Small intestine (tissue), 7 donors: ENCODE measurements at regions not wholly inside any gene's neighbourhood (a gene's known extent, or its start where the extent isn't known, plus 50 kb on each side); places are given as distances from the start of the nearest gene placed in this dataset.

Experiments used
- DNase-seq, 2 donors: peaks; one replicate each; pipeline versions ENCODE4 v3.0.0 to v3.0.0-alpha.2; 2013
- FAIRE-seq: peaks from 2 replicates; lab custom pipeline; 2012; peaks lifted over from hg19 to GRCh38; lab: Jason Lieb, UNC
- H3K27ac ChIP-seq, 3 donors: one replicate each; pipeline ENCODE4 v1.5.1; 2013; ENCODE audit warnings: low read length in 2 of 3, mild to moderate bottlenecking in 2 of 3, control low read depth in 1 of 3, inconsistent platforms in 1 of 3, low read depth in 1 of 3, moderate library complexity in 1 of 3
- H3K27me3 ChIP-seq, 3 donors: one replicate each; pipeline ENCODE4 v1.6.1; 2013; ENCODE audit warnings: low read length in 3 of 3, inconsistent platforms in 1 of 3; ENCODE audit not compliant: control insufficient read depth in 3 of 3, insufficient read depth in 3 of 3
- H3K36me3 ChIP-seq, 3 donors: one replicate each; pipeline ENCODE4 v1.6.1; 2013; ENCODE audit warnings: low read length in 3 of 3, inconsistent platforms in 1 of 3, low read depth in 1 of 3, mild to moderate bottlenecking in 1 of 3, moderate library complexity in 1 of 3; ENCODE audit not compliant: control insufficient read depth in 3 of 3, insufficient read depth in 2 of 3
- H3K4me1 ChIP-seq, 3 donors: one replicate each; pipeline ENCODE4 v1.6.1; 2013; ENCODE audit warnings: low read length in 2 of 3, inconsistent platforms in 1 of 3, low read depth in 1 of 3, mild to moderate bottlenecking in 1 of 3, moderate library complexity in 1 of 3; ENCODE audit not compliant: control insufficient read depth in 3 of 3, insufficient read depth in 2 of 3
- H3K4me3 ChIP-seq, 3 donors: one replicate each; pipeline ENCODE4 v1.5.1; 2013; ENCODE audit warnings: low read length in 3 of 3, control low read depth in 1 of 3, inconsistent platforms in 1 of 3, low read depth in 1 of 3, mild to moderate bottlenecking in 1 of 3, moderate library complexity in 1 of 3
- H3K9me3 ChIP-seq, 2 donors: one replicate each; pipeline ENCODE4 v1.6.1; 2013; ENCODE audit warnings: low read depth in 1 of 2, low read length in 1 of 2; ENCODE audit not compliant: control insufficient read depth in 2 of 2, insufficient read depth in 1 of 2
- WGBS, 3 donors: extraction: QIAGEN DNeasy Blood & Tissue Kit; methylation state at CpG; one replicate each; pipeline ENCODE4 v1.1.7; 2013; 5-methylcytosine and 5-hydroxymethylcytosine counted together
- donor health status: healthy with polysubstance abuse.
- donor health status: control.
- donor health status: control.
- donor health status: Bipolar disorder and iron deficiency.
- donor health status: healthy.

DNA sequence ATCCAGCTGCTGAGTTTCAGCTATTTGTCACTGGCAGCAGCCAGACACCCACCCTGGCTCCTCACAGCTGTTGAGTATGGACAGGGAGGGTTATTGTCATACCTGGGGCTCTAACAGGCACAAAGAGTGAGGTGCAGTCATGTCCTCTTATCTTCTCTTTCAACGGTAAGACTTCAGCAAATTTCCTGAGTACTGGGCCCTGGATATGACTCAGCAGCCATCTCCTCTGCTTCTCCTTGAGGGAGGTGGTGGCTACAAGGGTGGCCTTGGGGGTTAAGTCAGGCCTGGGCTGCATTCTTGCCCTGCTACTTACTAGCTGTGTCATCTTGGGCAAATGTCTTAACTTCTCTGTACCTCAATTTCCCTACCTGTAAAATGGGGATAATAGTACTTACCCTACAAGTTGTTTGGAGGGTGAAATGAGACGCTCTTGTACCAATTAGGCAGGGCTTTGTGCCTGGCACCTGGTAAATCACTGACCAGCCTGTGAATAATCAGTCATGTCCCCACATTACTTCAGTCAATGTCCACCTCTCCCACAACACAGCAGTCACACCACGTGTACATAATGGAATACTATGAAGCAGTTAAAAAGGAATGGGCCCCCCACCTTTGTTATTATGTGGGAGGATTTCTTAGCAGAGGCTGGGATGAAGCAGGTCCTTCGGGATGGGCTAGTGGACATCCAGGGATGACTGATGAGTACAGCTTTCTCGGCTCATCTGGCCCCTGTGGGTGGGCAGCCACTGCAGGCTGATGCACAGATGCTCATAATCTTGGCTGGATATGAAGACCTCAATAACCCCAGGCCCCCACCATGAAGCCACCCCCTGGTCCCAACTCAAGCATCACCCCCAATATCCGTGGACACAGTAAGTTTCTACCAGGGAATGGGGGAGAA, 528.8 kb downstream of the SHQ1 start:
- no peak for DNase-seq
- FAIRE-seq: no peak
- H3K36me3 ChIP-seq: no peaks in the 10 kb centered on the region
- no peak overlapping the region for H3K27ac ChIP-seq
- WGBS, 3 donors: 72 to 81% (median 79%) methylated on average over 6 of the region's 6 CpGs
- no peaks in the 10 kb centered on the region for H3K4me1 ChIP-seq
- no peak overlapping the region for H3K4me3 ChIP-seq
- no peaks in the 10 kb centered on the region for H3K27me3 ChIP-seq
- peaks cover 0 to 5% of the 10 kb centered on the region in 2 donors for H3K9me3 ChIP-seq

DNA sequence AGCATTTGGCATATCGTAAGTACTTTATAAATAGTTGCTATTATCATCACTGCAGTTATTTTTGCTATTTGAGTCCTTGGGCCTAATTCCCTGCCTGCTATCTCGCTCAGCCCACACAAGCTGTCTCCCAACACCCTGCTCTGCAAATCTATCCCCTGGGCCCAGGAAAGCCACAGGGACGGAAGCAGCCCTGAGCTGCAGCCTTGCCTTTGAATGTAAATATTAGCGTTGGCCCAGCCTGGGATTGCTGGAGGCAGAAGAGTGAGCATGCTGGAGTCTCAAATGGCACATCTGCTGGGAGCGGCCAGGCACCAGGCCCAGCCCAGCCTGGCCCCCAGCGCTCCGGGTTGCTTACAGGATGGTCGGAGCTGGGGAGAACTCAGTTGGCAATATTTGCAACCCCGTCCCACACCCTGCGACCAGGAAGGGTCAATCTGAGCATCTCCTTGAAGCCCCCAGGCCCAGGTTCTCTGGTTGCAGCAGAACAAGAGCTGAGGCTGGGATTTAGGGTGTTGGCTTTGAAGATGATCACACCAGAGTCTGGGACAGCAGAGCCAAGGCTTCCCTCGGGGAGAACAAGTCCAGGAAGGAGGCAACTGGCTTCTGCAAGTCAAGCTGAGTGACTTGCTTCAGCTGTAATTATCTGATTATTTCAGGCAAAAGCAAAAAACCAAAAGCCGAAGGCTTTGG, 529.6 kb downstream of the SHQ1 start:
- no peak for DNase-seq
- no peak for FAIRE-seq
- Histone ChIP-seq H3K4me3 (no peak overlapping the region), H3K27me3 (no peaks in the 10 kb centered on the region), H3K9me3 (peaks cover 0 to 5% of the 10 kb centered on the region in 2 donors), H3K36me3 (no peaks in the 10 kb centered on the region), H3K27ac (no peak overlapping the region), H3K4me1 (no peaks in the 10 kb centered on the region)
- WGBS, 3 donors: 69 to 84% (median 77%) methylated on average over 12 of the region's 12 CpGs

DNA sequence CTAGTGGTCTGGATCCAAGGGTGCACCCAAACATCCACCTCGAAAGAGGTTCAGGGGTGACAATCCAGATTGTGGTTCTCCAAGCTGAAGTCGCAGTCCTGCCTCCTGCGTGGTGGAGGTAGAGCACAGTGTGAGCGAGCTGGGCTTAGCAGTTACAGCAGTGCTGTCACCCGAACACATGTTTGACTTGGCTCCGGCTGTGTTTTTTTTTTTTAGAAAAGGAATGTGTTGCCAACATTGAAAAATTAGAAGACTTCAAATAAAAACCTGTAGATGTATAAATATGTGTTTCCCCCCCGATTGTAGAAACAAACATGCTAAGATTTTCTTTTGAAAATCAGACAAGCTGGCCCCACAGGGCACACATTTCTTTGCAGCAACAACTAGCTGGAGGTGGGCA, 530.8 kb downstream of the SHQ1 start:
- 72 to 85% (median 81%) methylated on average over 7 of the region's 7 CpGs for WGBS, 3 donors
- H3K9me3 ChIP-seq: peaks cover 0 to 5% of the 10 kb centered on the region in 2 donors
- H3K4me1 ChIP-seq: no peaks in the 10 kb centered on the region
- DNase-seq (no peak), FAIRE-seq (no peak)
- no peak overlapping the region for H3K27ac ChIP-seq
- no peak overlapping the region for H3K4me3 ChIP-seq
- no peaks in the 10 kb centered on the region for H3K36me3 ChIP-seq
- no peaks in the 10 kb centered on the region for H3K27me3 ChIP-seq

DNA sequence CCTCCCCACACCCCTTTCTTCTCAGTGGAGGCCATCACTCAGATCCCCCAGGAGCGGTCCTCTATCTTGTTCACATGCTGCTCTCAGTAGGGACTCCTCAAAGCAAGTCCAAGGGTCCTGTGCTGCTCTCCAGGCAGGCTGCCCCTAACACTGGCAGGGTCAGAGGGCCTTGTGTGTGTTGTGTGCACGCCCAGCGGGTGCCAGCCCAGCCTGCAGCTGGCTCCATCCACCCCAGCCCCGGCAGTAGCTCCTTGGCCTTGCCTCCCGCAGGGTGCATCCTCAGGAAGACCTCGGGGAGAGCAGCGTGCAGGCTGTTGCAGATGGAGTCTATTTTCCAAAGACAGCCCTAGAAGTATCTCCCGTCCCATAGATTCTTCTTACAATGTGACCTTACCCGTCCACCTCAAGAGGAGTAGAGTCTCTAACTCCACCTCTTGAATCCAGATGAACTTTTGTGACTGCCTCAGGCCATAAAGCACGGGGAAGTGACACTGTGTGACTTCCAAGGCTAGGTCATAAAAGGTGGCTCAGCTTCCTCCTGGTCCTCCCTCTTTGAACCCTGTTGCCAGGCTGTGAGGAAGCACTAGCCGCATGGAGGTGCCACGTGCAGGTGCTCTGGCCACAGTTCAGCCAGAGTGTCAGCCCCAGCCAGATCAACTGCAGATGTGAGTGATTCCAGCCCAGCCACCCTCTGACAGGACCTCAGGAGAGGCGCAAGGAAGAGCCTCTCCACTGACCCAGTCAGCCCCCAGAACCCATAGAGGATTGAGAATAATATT, 531.6 kb downstream of the SHQ1 start:
- WGBS, 3 donors: 80 to 82% (median 80%) methylated on average over 13 of the region's 13 CpGs
- Histone ChIP-seq H3K36me3 (no peaks in the 10 kb centered on the region), H3K4me3 (no peak overlapping the region), H3K4me1 (no peaks in the 10 kb centered on the region), H3K27me3 (no peaks in the 10 kb centered on the region), H3K27ac (no peak overlapping the region), H3K9me3 (peaks cover 0 to 5% of the 10 kb centered on the region in 2 donors)
- FAIRE-seq (no peak), DNase-seq (peak in 1 of 2 donors; percentile 69)

DNA sequence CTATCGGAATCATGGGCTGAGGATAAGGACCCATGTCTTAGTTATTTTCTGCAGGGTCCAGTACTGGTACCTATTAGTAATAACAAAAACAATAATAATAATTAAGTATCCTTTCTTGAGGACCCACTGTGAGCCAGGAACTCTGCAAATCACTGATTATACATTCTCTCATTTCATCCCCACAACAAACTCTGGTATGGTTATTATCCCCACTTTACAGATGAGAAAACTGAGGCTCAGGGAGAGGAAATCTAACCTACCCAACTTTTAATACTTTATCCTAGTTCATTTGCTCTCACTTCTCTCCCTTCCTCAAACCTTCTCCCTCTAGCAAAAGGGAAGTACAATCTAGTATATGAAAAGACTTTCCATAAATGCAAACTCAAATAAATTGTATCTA, 528.4 kb upstream of the PROK2 start:
- Histone ChIP-seq H3K36me3 (no peaks in the 10 kb centered on the region), H3K4me1 (peaks cover 0 to 9% (median 0%) of the 10 kb centered on the region in 3 donors), H3K4me3 (no peak overlapping the region), H3K27me3 (no peaks in the 10 kb centered on the region), H3K9me3 (no peaks in the 10 kb centered on the region), H3K27ac (no peak overlapping the region)
- no peak for DNase-seq
- no peak for FAIRE-seq
- 90 to 100% (median 96%) methylated on average over 1 of the region's 1 CpG for WGBS, 3 donors

DNA sequence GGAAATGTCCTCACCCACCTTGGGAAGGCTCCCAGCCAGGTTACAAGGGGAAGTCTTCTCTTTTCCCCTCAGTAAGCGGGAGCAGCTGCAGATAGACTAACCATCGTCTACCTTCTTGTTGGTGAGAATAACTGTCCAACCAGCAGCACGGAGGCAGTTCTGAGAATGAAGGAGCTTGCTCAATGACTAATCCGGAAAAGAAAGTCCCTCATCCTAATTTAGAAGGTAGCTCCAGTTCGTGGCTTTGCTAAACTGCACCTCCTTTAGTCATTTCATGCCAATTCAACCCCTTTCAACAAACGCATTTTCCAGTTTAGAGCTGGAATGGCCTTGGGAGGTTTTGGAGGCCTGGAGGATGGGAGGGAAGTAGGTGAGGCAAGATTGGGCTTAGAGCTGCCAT, 527.4 kb upstream of the PROK2 start:
- Histone ChIP-seq H3K27ac (no peak overlapping the region), H3K4me3 (no peak overlapping the region), H3K36me3 (no peaks in the 10 kb centered on the region), H3K4me1 (peaks cover 0 to 9% (median 0%) of the 10 kb centered on the region in 3 donors), H3K9me3 (no peaks in the 10 kb centered on the region), H3K27me3 (no peaks in the 10 kb centered on the region)
- DNase-seq (no peak), FAIRE-seq (no peak)
- WGBS, 3 donors: 76 to 83% (median 82%) methylated on average over 6 of the region's 6 CpGs

DNA sequence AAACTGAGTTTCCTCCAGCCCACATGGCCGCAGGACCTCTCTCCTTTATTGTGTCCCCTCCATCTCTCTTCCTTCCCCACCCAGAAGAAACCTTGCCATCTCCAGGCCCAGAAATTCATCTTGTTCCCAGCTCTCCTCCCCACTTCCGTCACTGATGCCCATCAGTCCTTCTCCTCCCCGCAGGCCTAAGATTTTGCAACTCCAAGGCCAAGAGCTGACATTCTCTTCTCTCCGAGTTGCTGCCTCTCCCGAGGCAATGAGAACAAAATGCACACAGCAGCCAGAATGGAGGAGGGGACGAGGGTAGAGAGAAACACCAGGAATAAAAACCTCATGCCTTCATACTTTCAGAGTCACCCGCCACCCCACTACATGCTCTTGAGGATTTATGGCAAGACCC, 526.5 kb upstream of the PROK2 start:
- 85 to 90% (median 90%) methylated on average over 7 of the region's 7 CpGs for WGBS, 3 donors
- Histone ChIP-seq H3K27me3 (no peaks in the 10 kb centered on the region), H3K9me3 (no peaks in the 10 kb centered on the region), H3K27ac (no peak overlapping the region), H3K4me1 (peaks cover 0 to 11% (median 0%) of the 10 kb centered on the region in 3 donors), H3K36me3 (no peaks in the 10 kb centered on the region), H3K4me3 (no peak overlapping the region)
- FAIRE-seq (no peak), DNase-seq (no peak)
